GM12864 (cell line): ENCODE measurements at regions not wholly inside any gene's neighbourhood (a gene's known extent, or its start where the extent isn't known, plus 50 kb on each side); places are given as distances from the start of the nearest gene placed in this dataset.

Experiments used
- DNase-seq: peaks from one replicate; pipeline ENCODE4 v3.0.0-alpha.2; 2011; ENCODE audit warnings: low read depth
- H3K4me3 ChIP-seq: 2 replicates; pipeline ENCODE4 v1.5.1; 2011; ENCODE audit warnings: mild to moderate bottlenecking, low read depth, low read length, control low read depth
- CTCF ChIP-seq: IDR thresholded peaks from 2 replicates; pipeline ENCODE4 v1.5.1; 2011; ENCODE audit warnings: low read depth, mild to moderate bottlenecking, moderate library complexity, low read length, control low read depth, inconsistent platforms; ENCODE audit errors: missing control alignments

GRCh38 chr7:125255810-125256209 is 326.2 kb upstream of the POT1 start:
- TF ChIP-seq CTCF: no peak
- H3K4me3 ChIP-seq: no peak overlapping the region
- DNase-seq: no peak

GRCh38 chr7:125254566-125254965 is 324.9 kb upstream of the POT1 start:
- H3K4me3 ChIP-seq: no peak overlapping the region
- no peak for TF ChIP-seq CTCF
- no peak for DNase-seq

GRCh38 chr7:125253452-125254190 is 324.0 kb upstream of the POT1 start:
- H3K4me3 ChIP-seq: no peak overlapping the region
- DNase-seq: no peak
- no peak for TF ChIP-seq CTCF

- no peak for TF ChIP-seq CTCF
- DNase-seq: no peak
- no peak overlapping the region for H3K4me3 ChIP-seq
Observed at GRCh38 chr7:125247514-125248098, 318.0 kb upstream of the POT1 start.

GRCh38 chr7:125246706-125247105 is 317.1 kb upstream of the POT1 start:
- TF ChIP-seq CTCF: no peak
- no peak for DNase-seq
- H3K4me3 ChIP-seq: no peak overlapping the region

GRCh38 chr7:125241548-125241947 is 311.9 kb upstream of the POT1 start:
- no peak overlapping the region for H3K4me3 ChIP-seq
- no peak for TF ChIP-seq CTCF
- no peak for DNase-seq

GRCh38 chr7:125222596-125222995 is 293.0 kb upstream of the POT1 start:
- H3K4me3 ChIP-seq: no peak overlapping the region
- no peak for DNase-seq
- TF ChIP-seq CTCF: no peak
